ENCODE measurements at regions not wholly inside any gene's neighbourhood (a gene's known extent, or its start where the extent isn't known, plus 50 kb on each side); places are given as distances from the start of the nearest gene placed in this dataset.

DNA sequence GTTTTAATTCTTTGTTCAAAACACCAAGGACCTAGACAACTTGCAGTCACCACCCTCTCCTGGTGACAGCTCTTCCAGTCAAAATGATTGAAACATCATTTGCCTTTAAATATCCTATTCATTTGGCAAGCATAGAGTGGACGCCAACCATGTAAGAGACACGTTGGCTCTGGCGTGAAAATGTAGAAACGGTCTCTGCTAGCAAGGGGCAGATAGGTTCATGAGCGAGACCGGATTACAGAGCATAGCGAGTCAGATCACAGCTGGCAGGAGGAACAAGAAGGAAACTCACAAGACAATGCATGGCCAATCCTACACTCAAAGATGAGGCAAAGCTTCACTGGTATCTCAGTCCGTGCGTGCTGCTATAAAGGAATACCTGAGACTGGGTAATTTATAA is 759.5 kb downstream of the UQCRFS1 start:
- TF ChIP-seq GLI2 (tag by site-specific recombination; IDR thresholded peaks at IDR 0.05; ENCODE audit: borderline replicate concordance, low read depth) (no peak), MZF1 (tag by site-specific recombination; IDR thresholded peaks at IDR 0.05; ENCODE audit: borderline replicate concordance) (no peak)
- TF ChIP-seq, protein P1, sequence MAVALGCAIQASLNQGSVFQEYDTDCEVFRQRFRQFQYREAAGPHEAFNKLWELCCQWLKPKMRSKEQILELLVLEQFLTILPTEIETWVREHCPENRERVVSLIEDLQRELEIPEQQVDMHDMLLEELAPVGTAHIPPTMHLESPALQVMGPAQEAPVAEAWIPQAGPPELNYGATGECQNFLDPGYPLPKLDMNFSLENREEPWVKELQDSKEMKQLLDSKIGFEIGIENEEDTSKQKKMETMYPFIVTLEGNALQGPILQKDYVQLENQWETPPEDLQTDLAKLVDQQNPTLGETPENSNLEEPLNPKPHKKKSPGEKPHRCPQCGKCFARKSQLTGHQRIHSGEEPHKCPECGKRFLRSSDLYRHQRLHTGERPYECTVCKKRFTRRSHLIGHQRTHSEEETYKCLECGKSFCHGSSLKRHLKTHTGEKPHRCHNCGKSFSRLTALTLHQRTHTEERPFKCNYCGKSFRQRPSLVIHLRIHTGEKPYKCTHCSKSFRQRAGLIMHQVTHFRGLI (tag by site-specific recombination; IDR thresholded peaks at IDR 0.05), result no peak
